ENCODE measurements at regions not wholly inside any gene's neighbourhood (a gene's known extent, or its start where the extent isn't known, plus 50 kb on each side); places are given as distances from the start of the nearest gene placed in this dataset.

DNA sequence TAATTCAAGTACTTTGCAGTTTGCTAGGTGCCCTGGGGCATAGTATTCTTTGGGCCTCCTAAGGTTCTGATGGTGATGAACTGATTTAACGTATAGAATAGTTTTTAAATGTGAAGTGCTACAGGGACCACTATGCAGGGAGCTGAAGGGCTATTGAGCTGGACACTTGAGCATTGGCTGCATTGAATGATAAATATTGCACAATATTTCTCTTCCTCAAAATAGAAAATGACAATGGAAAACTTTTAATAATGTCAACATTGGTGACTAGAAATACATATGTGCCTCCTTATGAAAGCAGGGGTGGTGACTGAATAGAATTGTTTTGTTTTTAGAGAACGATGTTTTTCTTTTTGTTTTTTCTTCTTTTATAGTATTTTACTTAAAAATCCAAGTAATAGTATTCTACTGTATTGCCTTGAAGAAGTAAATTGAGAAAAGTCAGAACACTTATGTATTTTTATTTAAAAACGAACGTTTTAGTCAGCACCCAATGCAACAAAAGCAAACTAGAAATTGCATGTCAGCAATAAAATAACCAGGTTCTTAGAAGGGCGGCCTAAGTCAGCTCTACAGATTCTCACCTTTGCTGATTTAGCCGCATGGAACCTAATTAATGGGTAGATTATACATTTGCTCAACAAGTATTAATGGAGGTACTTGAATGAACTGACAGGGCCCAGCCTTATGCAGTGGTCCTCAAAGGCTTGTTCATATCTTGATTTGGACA lies 244.0 kb upstream of the KLF6 start:
- H3K4me3 ChIP-seq (ENCODE audit: low read length): no peak overlapping the region
- no peaks in the 10 kb centered on the region for H3K4me1 ChIP-seq (ENCODE audit: control insufficient read depth, insufficient read depth, low read length)
- H3K27me3 ChIP-seq (ENCODE audit: control insufficient read depth, insufficient read depth, low read length): no peaks in the 10 kb centered on the region
- H3K9ac ChIP-seq (ENCODE audit: low read length): no peak overlapping the region
- H3K36me3 ChIP-seq (ENCODE audit: control insufficient read depth, insufficient read depth, low read length): no peaks in the 10 kb centered on the region
- no peaks in the 10 kb centered on the region for H3K9me3 ChIP-seq (ENCODE audit: control insufficient read depth, low read length)

DNA sequence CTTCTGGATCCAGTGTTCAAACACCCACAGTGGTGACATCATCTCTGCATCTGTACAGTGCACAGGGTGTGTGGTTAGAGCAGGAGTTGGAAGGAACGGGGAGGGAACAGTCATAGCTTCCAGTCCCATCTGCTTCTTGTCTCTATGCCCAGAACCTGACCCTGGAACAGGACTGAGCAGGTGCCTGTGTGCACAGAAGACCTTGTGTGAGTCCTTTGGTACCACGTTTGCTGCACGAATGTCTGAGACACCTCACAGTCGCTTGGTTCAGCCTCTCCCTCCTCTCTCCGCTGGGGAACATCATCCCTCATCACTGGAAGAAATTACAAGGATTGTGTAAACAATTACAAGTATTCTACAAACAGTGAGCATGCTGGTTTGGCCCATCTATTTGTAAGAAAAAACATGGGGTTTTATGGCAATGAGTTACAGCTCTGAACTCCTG lies 243.0 kb upstream of the KLF6 start:
- no peaks in the 10 kb centered on the region for H3K4me1 ChIP-seq (ENCODE audit: control insufficient read depth, insufficient read depth, low read length)

DNA sequence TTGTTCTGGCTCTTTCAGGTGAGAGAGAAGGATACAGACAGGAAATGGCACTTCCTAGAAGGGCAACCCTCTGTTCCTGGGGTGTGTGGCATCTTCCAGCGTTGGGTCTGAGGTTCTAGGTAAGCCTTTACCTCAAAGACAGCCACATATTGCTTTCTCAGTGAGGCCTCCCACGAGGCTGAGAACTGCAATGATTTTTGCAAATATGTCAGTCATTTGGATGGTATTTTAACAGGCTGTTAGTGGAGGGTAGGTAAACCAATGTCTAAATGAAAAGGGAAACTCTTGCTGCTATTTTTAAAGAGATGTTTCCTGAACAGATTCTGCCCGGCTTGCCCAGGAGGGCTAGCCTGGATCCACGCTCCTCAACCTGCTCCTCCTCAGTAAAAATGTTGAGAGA lies 240.3 kb upstream of the KLF6 start:
- Histone ChIP-seq H3K4me1 (ENCODE audit: control insufficient read depth, insufficient read depth, low read length) (no peaks in the 10 kb centered on the region), H3K9ac (ENCODE audit: low read length) (no peak overlapping the region), H3K27me3 (ENCODE audit: control insufficient read depth, insufficient read depth, low read length) (no peaks in the 10 kb centered on the region), H3K4me3 (ENCODE audit: low read length) (no peak overlapping the region), H3K36me3 (ENCODE audit: control insufficient read depth, insufficient read depth, low read length) (no peaks in the 10 kb centered on the region), H3K9me3 (ENCODE audit: control insufficient read depth, low read length) (no peaks in the 10 kb centered on the region)

More for the DNA sequence above, 243.0 kb upstream of the KLF6 start:
- Histone ChIP-seq H3K4me3 (ENCODE audit: low read length) (no peak overlapping the region), H3K9me3 (ENCODE audit: control insufficient read depth, low read length) (no peaks in the 10 kb centered on the region), H3K36me3 (ENCODE audit: control insufficient read depth, insufficient read depth, low read length) (no peaks in the 10 kb centered on the region), H3K9ac (ENCODE audit: low read length) (no peak overlapping the region), H3K27me3 (ENCODE audit: control insufficient read depth, insufficient read depth, low read length) (no peaks in the 10 kb centered on the region)

DNA sequence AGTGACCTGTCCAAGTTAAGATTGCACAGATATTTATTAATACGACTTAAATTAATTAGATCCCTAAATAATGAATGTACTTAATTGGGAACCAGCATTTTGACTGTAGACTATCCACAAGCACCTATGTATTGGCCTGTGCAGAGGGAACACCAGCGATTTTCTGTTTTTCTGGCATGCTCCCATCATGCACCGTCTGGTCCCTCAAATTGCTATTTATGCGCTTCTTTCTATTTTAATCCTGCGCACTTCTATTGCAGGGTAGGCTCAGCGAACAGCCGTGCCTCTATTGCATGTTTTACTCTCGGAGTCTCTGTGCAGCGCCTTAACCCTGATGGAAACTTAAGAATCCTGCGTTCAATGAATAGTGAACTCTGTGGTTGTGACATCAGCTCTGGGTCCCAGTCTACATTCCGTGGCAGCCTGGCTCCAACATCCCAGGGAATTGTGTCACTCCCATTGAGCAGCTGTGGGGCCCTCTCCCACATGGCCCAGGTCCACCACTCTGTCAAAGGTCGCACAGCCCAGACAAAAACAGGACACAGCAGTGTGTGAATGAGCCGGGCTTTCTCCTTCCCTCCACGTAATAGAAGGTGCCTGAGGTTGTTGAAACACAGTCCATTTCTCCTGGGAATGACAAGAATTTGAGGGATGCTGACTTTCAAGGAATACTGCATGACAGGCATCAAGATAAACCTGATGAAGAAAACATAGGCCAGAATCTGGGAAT lies 239.7 kb upstream of the KLF6 start:
- Histone ChIP-seq H3K4me3 (ENCODE audit: low read length) (no peak overlapping the region), H3K9me3 (ENCODE audit: control insufficient read depth, low read length) (no peaks in the 10 kb centered on the region), H3K9ac (ENCODE audit: low read length) (no peak overlapping the region), H3K36me3 (ENCODE audit: control insufficient read depth, insufficient read depth, low read length) (no peaks in the 10 kb centered on the region), H3K4me1 (ENCODE audit: control insufficient read depth, insufficient read depth, low read length) (no peaks in the 10 kb centered on the region), H3K27me3 (ENCODE audit: control insufficient read depth, insufficient read depth, low read length) (no peaks in the 10 kb centered on the region)

DNA sequence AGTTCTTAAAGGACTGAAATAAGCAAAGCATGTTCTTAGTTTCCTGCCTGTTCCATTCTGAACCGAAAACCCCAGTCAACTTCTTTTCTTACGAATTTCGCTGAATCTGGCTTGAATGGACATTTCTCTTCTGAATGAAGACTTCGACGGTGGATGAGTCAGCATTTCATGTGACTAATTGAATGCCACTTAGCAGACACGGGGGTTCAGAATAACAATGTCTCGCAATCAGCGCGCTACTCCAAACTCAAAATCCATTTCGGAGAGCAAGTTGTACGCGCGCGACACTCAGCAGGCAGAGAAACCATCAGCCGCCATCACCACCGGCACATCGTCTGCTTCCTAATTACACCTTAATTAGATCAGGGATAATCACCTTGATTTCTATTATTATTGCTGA lies 239.0 kb upstream of the KLF6 start:
- Histone ChIP-seq H3K4me3 (ENCODE audit: low read length) (no peak overlapping the region), H3K36me3 (ENCODE audit: control insufficient read depth, insufficient read depth, low read length) (no peaks in the 10 kb centered on the region), H3K27me3 (ENCODE audit: control insufficient read depth, insufficient read depth, low read length) (no peaks in the 10 kb centered on the region), H3K9ac (ENCODE audit: low read length) (no peak overlapping the region), H3K4me1 (ENCODE audit: control insufficient read depth, insufficient read depth, low read length) (no peaks in the 10 kb centered on the region), H3K9me3 (ENCODE audit: control insufficient read depth, low read length) (no peaks in the 10 kb centered on the region)

DNA sequence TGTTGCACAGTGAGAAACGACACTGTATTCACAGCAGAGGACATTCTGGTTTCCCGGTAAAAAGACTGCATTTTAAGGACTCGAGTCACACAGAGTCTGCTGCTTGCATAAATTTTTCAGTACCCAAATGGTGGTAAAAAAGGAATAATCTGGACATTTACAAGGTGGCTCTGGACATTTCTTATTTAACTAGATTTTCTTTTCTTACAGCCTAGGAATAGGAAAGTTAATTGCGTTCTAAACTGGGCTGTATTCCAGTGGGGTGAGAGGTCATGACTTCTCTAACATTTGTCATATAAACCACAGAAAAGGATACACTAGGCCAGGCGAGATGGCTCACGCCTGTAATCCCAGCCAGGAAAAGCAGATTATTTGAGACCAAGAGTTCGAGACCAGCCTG lies 237.5 kb upstream of the KLF6 start:
- Histone ChIP-seq H3K4me3 (ENCODE audit: low read length) (no peak overlapping the region), H3K36me3 (ENCODE audit: control insufficient read depth, insufficient read depth, low read length) (no peaks in the 10 kb centered on the region), H3K4me1 (ENCODE audit: control insufficient read depth, insufficient read depth, low read length) (no peaks in the 10 kb centered on the region), H3K27me3 (ENCODE audit: control insufficient read depth, insufficient read depth, low read length) (no peaks in the 10 kb centered on the region), H3K9ac (ENCODE audit: low read length) (no peak overlapping the region), H3K9me3 (ENCODE audit: control insufficient read depth, low read length) (no peaks in the 10 kb centered on the region)

DNA sequence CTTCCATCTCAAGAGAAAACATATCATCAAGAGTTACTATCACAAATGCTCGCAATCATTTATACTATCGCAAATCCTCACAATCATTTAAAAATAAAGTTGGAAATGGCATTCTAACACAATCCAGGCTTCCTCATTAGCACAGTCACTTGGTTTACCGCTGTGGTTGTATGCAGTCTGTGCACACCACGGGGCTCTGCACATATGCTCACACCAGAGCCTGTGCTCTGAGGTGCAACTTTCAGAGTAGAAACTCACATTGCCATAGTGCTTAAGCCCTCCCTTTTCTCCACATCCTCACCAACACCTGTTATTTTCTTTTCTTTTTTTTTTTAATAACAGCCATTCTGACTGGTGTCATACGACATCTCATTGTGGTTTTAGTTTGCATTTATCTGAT lies 235.6 kb upstream of the KLF6 start:
- Histone ChIP-seq H3K4me1 (ENCODE audit: control insufficient read depth, insufficient read depth, low read length) (no peaks in the 10 kb centered on the region), H3K27me3 (ENCODE audit: control insufficient read depth, insufficient read depth, low read length) (no peaks in the 10 kb centered on the region), H3K9me3 (ENCODE audit: control insufficient read depth, low read length) (no peaks in the 10 kb centered on the region), H3K4me3 (ENCODE audit: low read length) (no peak overlapping the region), H3K36me3 (ENCODE audit: control insufficient read depth, insufficient read depth, low read length) (no peaks in the 10 kb centered on the region), H3K9ac (ENCODE audit: low read length) (no peak overlapping the region)

DNA sequence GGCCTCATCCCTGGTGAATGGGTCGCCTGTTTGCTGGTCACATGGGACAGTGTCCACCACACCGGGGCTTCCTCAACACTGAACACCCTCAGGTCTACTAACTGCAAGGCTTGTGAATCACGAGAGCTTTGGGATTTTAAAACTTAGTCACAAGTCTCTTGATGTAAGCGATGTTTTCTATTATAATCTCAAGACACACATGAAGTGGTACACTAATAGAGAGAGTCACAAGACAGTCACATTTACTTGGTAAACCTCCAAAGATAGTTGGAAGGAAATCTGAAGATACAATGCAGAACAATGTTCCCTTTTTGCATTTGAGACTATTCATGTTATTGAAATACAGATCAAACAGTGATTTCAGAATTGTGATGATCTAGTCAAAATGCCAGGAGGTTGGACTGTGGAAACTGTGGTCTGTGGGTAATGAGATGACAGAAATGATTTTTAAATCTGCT lies 233.1 kb upstream of the KLF6 start:
- H3K9me3 ChIP-seq (ENCODE audit: control insufficient read depth, low read length): no peaks in the 10 kb centered on the region
- H3K4me1 ChIP-seq (ENCODE audit: control insufficient read depth, insufficient read depth, low read length): no peaks in the 10 kb centered on the region
- no peaks in the 10 kb centered on the region for H3K36me3 ChIP-seq (ENCODE audit: control insufficient read depth, insufficient read depth, low read length)
- H3K4me3 ChIP-seq (ENCODE audit: low read length): no peak overlapping the region
- H3K9ac ChIP-seq (ENCODE audit: low read length): no peak overlapping the region
- no peaks in the 10 kb centered on the region for H3K27me3 ChIP-seq (ENCODE audit: control insufficient read depth, insufficient read depth, low read length)

DNA sequence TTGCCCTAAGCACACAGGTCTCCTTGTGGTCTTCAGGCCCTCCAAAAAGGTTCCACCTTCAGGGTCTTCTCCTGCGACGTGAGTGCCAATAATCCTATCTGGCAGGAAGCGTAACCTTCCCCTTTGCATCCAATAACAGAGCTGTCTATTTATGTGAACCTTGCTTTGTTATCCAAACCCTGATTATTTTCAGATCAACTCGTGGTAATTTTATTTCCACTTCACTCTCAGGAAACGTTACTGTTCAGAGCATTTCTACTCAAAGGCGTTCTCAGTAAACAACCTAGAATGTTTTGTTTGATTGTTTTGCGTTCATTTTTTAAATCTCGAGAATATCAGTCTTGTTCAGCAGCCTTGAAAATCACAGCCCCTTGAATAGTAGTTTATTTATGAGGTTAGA lies 232.3 kb upstream of the KLF6 start:
- H3K27me3 ChIP-seq (ENCODE audit: control insufficient read depth, insufficient read depth, low read length): no peaks in the 10 kb centered on the region
- H3K4me3 ChIP-seq (ENCODE audit: low read length): no peak overlapping the region
- no peak overlapping the region for H3K9ac ChIP-seq (ENCODE audit: low read length)
- H3K9me3 ChIP-seq (ENCODE audit: control insufficient read depth, low read length): no peaks in the 10 kb centered on the region
- H3K4me1 ChIP-seq (ENCODE audit: control insufficient read depth, insufficient read depth, low read length): no peaks in the 10 kb centered on the region
- H3K36me3 ChIP-seq (ENCODE audit: control insufficient read depth, insufficient read depth, low read length): no peaks in the 10 kb centered on the region

DNA sequence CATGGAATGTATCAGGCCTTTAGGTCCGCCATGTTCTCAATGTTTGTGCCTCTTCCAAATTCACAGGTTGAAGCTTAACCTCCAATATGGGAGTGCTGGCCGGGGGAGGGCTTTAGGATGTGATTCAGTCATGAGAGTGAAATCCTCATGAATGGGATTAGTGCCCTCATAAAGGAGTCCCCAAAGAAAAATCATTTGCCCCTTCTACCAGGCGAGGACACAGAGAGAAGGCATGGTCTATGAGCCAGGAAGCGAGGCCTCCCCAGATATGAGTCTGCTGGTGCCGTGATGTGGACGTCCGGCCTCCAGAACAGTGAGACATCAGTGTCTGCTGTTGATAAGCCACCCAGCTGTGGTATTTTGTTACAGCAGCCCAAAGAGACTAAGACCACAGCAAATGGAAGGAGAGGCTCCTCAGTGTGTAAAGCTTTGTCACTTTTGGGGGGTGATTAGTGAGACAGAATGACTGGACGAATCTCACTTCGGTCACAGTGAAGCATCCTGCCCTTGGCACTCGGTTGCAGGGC lies 231.3 kb upstream of the KLF6 start:
- Histone ChIP-seq H3K36me3 (ENCODE audit: control insufficient read depth, insufficient read depth, low read length) (no peaks in the 10 kb centered on the region), H3K9me3 (ENCODE audit: control insufficient read depth, low read length) (no peaks in the 10 kb centered on the region), H3K4me3 (ENCODE audit: low read length) (no peak overlapping the region), H3K4me1 (ENCODE audit: control insufficient read depth, insufficient read depth, low read length) (no peaks in the 10 kb centered on the region), H3K9ac (ENCODE audit: low read length) (no peak overlapping the region), H3K27me3 (ENCODE audit: control insufficient read depth, insufficient read depth, low read length) (no peaks in the 10 kb centered on the region)

DNA sequence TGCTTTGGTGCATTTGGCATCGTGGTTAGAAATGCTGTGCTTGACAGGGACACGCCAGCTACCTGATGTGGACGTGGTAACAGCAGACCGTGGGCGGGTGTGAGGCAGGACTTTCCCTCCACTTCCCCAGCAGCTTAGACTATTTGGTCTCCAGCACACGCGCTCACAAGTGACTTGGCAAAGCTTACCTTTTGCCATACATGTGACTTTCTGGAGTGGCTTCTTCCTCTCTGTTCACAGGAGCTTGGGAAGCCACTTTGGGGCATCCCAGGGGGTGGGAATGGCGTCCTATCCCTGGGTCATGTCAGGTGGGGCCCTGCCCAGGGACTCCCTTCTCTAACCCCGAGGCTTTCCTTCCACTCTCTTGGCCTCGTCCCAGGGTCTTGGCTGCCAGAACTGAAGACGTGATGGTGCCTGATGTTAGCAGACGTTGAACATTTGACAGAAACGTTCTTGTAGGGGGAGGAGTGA lies 228.7 kb upstream of the KLF6 start:
- Histone ChIP-seq H3K4me3 (ENCODE audit: low read length) (no peak overlapping the region), H3K36me3 (ENCODE audit: control insufficient read depth, insufficient read depth, low read length) (no peaks in the 10 kb centered on the region), H3K27me3 (ENCODE audit: control insufficient read depth, insufficient read depth, low read length) (no peaks in the 10 kb centered on the region), H3K9ac (ENCODE audit: low read length) (no peak overlapping the region), H3K9me3 (ENCODE audit: control insufficient read depth, low read length) (no peaks in the 10 kb centered on the region), H3K4me1 (ENCODE audit: control insufficient read depth, insufficient read depth, low read length) (no peaks in the 10 kb centered on the region)

DNA sequence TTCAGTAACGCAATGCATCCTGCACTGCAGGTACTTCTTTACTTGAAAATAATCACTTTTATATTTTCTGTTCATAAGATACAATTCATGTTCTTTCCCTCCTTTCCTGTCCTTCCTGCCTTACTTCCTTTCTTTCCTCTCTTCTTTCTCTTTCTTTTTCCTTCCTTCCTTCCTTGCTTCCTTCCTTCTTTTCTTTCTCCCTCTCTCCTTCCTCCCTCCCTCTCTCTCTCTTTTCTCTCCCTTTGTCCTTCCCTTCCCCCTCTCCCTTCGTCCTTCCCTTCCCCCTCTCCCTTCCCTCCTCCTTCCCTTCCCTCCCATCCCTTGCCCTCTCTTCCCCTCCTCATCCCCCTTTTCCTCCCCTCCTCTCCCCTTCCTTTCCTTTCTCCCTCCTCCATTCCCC lies 227.8 kb upstream of the KLF6 start:
- H3K4me3 ChIP-seq (ENCODE audit: low read length): no peak overlapping the region
- H3K9ac ChIP-seq (ENCODE audit: low read length): no peak overlapping the region

More for the DNA sequence above, 227.8 kb upstream of the KLF6 start:
- no peaks in the 10 kb centered on the region for H3K27me3 ChIP-seq (ENCODE audit: control insufficient read depth, insufficient read depth, low read length)
- H3K36me3 ChIP-seq (ENCODE audit: control insufficient read depth, insufficient read depth, low read length): no peaks in the 10 kb centered on the region
- H3K9me3 ChIP-seq (ENCODE audit: control insufficient read depth, low read length): no peaks in the 10 kb centered on the region
- no peaks in the 10 kb centered on the region for H3K4me1 ChIP-seq (ENCODE audit: control insufficient read depth, insufficient read depth, low read length)
